SIG-M5 treated with dmso at 0.1 percent for 504 hours (cell line): ENCODE measurements at regions not wholly inside any gene's neighbourhood (a gene's known extent, or its start where the extent isn't known, plus 50 kb on each side); places are given as distances from the start of the nearest gene placed in this dataset.
"Not testable (repeated sequence)": the region's sequence is repeated elsewhere in the genome, so short reads cannot be mapped to it uniquely, and the experiment has no call there.

Source experiments
- DNase-seq: peaks from one replicate; lab custom pipeline; 2025; ENCODE audit not compliant: unreplicated experiment; lab: John Stamatoyannopoulos, UW

DNA sequence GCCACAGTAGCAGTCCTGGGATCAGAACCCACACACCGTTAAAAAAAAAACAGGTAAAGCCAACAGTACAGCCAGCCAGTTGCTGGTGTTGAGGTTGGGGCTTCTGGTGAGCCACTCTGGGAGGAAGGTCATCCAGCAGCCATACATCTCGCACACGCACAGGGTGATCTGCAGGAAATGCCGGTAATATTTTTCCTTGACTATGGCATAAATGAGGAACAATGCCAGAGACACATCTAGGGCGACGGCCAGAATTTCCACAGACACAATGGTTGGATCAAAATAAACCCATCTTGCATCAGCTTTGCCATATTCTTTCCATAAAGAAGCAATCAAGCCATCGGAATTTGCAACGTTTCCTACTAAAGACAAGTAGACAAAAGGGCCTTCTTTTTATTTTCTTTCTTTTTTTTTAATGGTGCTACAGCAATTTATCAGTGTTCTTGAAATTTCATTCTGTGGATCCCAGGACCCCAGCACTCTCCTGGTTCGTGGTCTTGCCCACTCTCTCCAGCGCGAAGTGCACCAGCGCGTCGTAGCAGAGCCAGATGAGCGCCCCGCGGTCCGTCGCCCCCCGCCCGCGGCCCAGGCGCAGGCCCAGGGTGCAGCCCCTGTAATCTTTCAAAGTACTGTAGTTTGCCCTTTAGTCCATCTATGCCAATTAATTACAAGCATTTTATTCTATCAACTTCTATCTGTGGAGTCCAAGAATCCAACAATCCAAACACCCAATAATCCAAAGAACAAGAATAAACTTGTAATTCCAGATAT lies 861.0 kb downstream of the CDH11 start:
- DNase-seq = not testable (repeated sequence)

GRCh38 chr16:64254443-64255367 lies 867.2 kb downstream of the CDH11 start:
- no peak for DNase-seq

DNA sequence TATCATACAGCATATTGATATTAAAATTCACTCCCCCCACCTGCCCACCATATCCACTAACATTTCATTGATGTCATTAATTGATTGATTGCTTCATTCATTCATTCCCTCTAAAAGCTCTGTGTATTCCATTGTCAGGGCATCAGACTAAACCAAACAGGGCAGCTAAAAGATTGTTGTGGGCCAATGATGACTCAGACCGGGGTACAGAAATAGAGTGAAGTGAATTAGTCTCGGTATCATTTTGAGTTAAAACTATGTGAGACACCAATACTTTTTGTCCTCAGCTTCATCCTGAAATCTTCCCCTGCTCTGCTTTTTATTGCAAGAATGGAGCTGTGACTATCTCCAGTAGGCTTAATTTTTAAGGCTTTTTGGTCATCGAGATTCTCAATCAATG lies 868.3 kb downstream of the CDH11 start:
- no peak for DNase-seq

GRCh38 chr16:64253096-64253495 lies 868.8 kb downstream of the CDH11 start:
- no peak for DNase-seq

- DNase-seq = no peak
These were observed 870.1 kb downstream of the CDH11 start for GRCh38 chr16:64251742-64252141.

- no peak for DNase-seq
These were observed 871.0 kb downstream of the CDH11 start for GRCh38 chr16:64250866-64251265.

- no peak for DNase-seq
These were observed 879.4 kb downstream of the CDH11 start for GRCh38 chr16:64242492-64242891.

DNA sequence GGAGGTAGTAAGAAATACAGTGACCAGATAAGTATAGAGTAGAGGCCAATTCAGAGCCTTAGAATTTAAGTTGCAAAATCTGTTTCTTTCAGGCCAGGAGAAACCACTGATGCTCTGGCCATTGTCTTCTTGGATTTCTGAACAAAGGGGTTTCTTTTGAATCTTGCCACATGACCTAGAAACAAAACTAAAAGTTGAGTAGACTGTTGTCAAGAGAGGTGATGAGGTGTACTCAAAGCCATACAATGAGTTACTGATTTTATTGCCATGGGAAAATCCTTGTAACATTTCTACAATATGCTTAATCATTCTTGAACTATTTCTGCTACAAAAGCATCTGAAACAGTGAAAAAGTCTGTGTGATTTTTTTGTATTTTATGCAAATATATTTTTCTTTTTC lies 881.3 kb downstream of the CDH11 start:
- DNase-seq = no peak

- DNase-seq = no peak
These were observed 883.3 kb downstream of the CDH11 start for GRCh38 chr16:64238571-64238970.

GRCh38 chr16:64236316-64236715 lies 885.5 kb downstream of the CDH11 start:
- no peak for DNase-seq

DNA sequence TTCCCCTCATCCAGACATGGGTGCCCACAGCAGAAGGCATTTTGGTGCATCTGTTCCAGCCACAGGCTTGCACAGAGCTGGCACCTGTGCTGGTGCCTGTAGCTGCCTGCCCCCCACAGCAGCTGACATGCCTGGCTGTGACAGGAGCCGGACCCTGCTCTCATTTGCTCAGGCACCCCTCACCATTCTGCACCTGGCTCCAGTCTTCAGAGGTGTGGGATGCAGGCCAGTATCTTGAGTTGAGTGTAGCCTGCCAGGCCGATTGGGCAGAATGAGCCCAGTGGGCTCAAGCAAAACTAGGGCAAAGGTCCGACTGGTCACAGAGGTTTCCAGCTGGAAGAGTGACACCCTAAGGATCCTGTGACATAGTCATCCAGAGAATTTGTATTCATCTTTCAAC lies 887.7 kb downstream of the CDH11 start:
- DNase-seq = no peak

DNA sequence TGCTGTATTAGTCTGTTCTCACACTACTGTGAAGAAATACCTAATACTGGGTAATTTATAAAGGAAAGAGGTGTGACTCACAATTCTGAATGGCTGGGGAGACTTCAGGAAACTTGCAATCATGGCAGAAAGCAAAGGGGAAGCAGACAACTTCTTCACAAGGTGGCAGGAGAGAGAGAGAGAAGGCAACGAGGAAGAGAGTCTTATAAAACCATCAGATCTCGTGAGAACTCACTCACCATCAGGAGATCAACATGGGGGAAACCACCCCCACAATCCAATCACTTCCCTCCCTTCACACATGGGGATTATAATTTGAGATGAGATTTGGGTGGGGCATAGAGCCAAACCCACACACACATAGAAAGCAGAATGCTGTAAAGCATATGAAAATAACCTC lies 896.2 kb downstream of the CDH11 start:
- DNase-seq = no peak

- DNase-seq = no peak
These were observed 896.8 kb downstream of the CDH11 start for GRCh38 chr16:64225036-64225435.

DNA sequence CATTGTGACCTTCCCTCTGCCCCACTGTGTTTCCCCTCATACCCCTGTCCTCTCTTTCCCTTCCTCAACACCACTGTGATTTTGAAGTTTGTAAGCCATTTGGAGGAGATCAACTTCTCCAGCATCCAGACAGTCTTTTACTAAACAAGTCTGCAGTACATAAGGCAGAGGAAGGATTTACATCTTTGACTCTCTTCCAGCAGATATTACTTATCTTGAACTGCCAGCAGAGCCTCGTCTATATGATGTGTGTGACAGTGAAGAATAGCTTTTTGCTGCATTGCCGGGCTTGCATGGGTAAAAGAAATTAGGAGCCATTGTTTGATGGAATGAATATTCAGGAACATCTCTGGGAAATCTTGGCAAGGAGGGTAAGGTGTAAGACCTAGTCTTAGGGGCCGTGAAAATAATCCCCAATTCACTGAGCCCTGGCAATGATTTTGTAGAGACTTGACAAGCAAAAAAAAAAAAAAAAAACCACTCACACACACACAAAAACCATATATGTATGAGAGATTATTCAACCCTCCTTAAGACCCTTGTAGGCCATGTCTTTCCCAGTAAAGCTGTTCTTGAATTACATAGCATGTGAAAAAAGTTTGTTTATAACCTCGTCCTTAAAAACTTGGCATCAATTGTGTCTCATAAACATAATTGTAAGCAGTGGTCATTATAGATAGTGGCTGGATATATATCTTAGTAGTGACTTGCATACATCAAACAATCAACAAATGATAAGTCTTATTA lies 903.9 kb downstream of the CDH11 start:
- no peak for DNase-seq

GRCh38 chr16:64215730-64216129 lies 906.1 kb downstream of the CDH11 start:
- no peak for DNase-seq

DNA sequence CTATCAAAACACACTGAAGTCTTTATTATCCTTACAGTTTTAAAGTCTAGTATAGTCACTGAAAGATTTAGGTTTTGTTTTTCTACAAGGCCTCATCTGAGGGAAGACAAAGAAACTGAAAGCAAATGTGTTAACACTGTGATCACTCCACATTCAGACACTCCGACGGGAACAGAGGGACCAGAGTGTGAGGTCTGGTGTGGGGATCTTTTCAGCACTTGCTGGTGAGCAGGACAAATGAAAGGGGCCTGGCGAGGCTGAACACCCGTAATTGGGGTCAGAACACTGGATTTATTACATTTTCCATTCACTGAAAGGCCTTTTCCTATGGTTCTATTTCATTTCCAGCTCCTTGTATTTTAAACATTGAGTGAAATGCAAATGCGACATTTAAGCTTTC lies 910.5 kb downstream of the CDH11 start:
- no peak for DNase-seq

DNA sequence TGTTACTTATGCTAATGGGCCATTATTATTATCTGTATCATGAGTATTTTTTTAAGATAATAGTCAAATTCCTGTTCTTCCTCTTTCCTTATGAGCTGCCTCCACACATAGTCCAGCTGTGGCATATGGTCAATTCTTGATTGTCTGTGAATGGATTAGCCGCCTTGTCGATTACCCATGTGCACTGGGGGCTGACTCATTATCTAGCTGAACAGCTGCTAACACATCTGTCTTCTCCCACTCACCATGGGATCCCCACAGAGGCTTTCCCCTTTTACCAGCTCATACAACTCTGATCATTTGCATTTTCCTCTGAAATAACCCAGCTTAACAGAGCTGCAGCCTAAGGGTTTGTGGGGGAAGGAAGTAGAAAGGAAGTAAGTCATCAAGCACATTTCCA lies 915.0 kb downstream of the CDH11 start:
- DNase-seq = no peak

DNA sequence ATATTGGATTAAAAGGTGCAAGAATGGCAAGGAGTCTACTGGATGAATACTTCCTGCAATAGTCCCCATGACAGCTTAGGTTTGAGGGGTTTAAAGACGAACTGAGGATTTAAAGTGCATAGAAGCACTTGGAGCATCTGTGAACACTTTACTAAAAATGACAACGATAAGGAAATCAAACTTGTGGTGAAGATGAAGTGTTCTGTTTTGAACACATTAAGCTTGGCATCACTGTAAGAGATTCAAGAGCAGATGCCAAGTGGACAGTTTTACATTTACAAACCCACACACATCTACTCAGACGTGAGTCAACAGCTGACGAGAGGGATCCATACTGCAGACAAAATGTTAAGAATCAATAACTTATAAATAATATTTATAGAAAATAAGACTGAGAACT lies 918.7 kb downstream of the CDH11 start:
- no peak for DNase-seq

DNA sequence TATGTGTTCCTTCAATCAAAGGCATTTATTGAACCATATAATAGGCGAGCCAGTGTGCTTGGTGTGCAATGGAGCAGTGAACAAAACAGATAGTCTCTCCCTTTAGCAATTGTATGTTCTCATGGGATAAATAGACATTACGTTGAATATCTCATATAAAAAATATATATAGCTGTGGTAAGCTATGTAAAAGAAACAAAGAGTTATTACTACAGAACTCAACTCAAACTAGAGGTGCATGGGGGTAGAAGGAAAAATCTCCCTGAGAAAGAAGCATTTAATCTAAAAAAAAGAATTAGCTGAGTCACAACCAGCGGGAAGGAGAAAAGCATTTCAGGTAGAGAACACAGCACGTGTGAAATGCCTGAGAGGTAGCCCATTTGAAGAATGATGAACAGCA lies 919.3 kb downstream of the CDH11 start:
- DNase-seq = no peak

DNA sequence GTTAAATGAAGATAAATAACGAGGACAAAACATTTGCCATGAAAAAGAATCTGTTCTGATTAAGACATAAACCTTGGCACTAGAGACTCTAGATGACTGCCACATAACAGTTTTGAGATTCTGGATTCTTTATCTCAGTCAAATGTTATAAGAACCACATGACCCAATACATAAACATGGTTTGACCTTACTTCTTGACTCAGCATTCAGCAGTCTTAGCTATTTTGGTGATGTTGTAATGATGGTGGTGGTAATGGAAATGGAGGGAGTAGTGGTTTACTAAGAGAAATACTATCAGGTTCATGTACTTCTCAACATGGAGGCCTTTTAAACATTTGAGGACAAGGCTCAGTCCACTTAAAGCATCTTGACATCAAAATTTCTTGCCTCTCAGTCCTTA lies 925.4 kb downstream of the CDH11 start:
- DNase-seq = no peak

- DNase-seq = no peak
These were observed 935.9 kb downstream of the CDH11 start for GRCh38 chr16:64185954-64186353.

DNA sequence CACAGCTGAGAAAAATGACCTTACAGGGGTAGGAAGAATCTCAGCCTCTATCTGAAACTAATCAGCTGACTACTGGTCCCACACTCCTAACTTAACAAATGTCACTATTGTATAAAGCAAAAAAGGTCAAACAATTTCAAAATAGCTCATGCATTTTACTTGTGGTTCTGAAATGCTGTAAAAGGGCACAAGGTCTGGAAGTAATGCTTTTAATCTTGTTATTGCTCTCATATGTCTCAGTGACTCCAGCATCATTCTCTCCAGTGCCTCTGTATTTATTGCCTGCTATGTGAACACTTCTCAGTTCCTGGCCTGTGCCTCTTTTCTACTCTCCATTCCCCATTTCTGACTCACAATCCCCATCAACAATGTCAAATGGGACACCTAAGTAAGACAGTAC lies 937.7 kb downstream of the CDH11 start:
- no peak for DNase-seq
